Liver (tissue), 8 donors: ENCODE measurements at regions not wholly inside any gene's neighbourhood (a gene's known extent, or its start where the extent isn't known, plus 50 kb on each side); places are given as distances from the start of the nearest gene placed in this dataset.

Experiments
- DNase-seq: peaks from one replicate; pipeline ENCODE4 v3.0.0-alpha.2; 2017; ENCODE audit warnings: low spot score
- H3K27ac ChIP-seq, 2 donors: one replicate each; pipeline ENCODE4 v1.7.0; 2013; ENCODE audit warnings: inconsistent platforms in 2 of 2, low read length in 2 of 2, control low read depth in 1 of 2, low read depth in 1 of 2, mild to moderate bottlenecking in 1 of 2
- H3K27me3 ChIP-seq, 4 donors: one replicate each; pipeline versions ENCODE4 v1.6.1 to v1.7.0; 2013; ENCODE audit warnings: low read length in 3 of 4, inconsistent platforms in 1 of 4, mild to moderate bottlenecking in 1 of 4, moderate library complexity in 1 of 4; ENCODE audit not compliant: control insufficient read depth in 4 of 4, insufficient read depth in 4 of 4
- H3K36me3 ChIP-seq, 4 donors: one replicate each; pipeline versions ENCODE4 v1.6.1 to v1.7.0; 2013; ENCODE audit warnings: low read length in 3 of 4, mild to moderate bottlenecking in 3 of 4, low read depth in 1 of 4, moderate library complexity in 1 of 4; ENCODE audit not compliant: control insufficient read depth in 4 of 4, insufficient read depth in 3 of 4
- H3K4me1 ChIP-seq, 4 donors: one replicate each; pipeline versions ENCODE4 v1.6.1 to v1.7.0; 2013; ENCODE audit warnings: low read length in 3 of 4, mild to moderate bottlenecking in 3 of 4, moderate library complexity in 1 of 4; ENCODE audit not compliant: control insufficient read depth in 4 of 4, insufficient read depth in 4 of 4
- H3K4me3 ChIP-seq, 3 donors: one replicate each; pipeline versions ENCODE4 v1.6.1 to v1.7.0; 2013; ENCODE audit warnings: low read length in 3 of 3, control low read depth in 1 of 3, low read depth in 1 of 3, mild to moderate bottlenecking in 1 of 3
- H3K9ac ChIP-seq, 2 donors: one replicate each; pipeline ENCODE4 v1.7.0; 2013; ENCODE audit warnings: low read length in 2 of 2, mild to moderate bottlenecking in 2 of 2, moderate library complexity in 2 of 2, control low read depth in 1 of 2, low read depth in 1 of 2
- H3K9me3 ChIP-seq, 4 donors: one replicate each; pipeline versions ENCODE4 v1.6.1 to v1.7.0; 2013; ENCODE audit warnings: low read length in 3 of 4; ENCODE audit not compliant: control insufficient read depth in 4 of 4
- ATF3 ChIP-seq: IDR thresholded peaks from 2 replicates; pipeline ENCODE4 v1.6.1; 2016; ENCODE audit warnings: antibody characterized with exemption
- CTCF ChIP-seq: fragments of 150-350 bp; IDR thresholded peaks from 2 replicates; pipeline ENCODE4 v1.5.1; 2017; ENCODE audit warnings: improper control_type of control experiment, low read depth, low read length; ENCODE audit not compliant: missing input control
- EGR1 ChIP-seq, 2 donors: IDR thresholded peaks; 2 replicates each; pipeline ENCODE4 v1.6.1; 2016 to 2018; ENCODE audit warnings: antibody characterized with exemption in 2 of 2, low read depth in 2 of 2
- FOXA1 ChIP-seq: IDR thresholded peaks from 2 replicates; pipeline ENCODE4 v1.6.1; 2016; ENCODE audit warnings: antibody characterized with exemption
- FOXA2 ChIP-seq: IDR thresholded peaks from 2 replicates; pipeline ENCODE4 v1.6.1; 2016; ENCODE audit warnings: antibody characterized with exemption
- GABPA ChIP-seq, 2 donors: IDR thresholded peaks in 1 of 2; conservative IDR thresholded peaks in 1 of 2; 2 replicates each; pipeline ENCODE4 v1.6.1; 2016; ENCODE audit warnings: antibody characterized with exemption in 2 of 2, mild to moderate bottlenecking in 1 of 2, moderate library complexity in 1 of 2
- HNF4G ChIP-seq: IDR thresholded peaks from 2 replicates; pipeline ENCODE4 v1.6.1; 2016; ENCODE audit warnings: antibody characterized with exemption
- JUND ChIP-seq, 2 donors: IDR thresholded peaks; 2 replicates each; pipeline ENCODE4 v1.6.1; 2016; ENCODE audit warnings: antibody characterized with exemption in 2 of 2
- MAX ChIP-seq: IDR thresholded peaks from 2 replicates; pipeline ENCODE4 v1.6.1; 2016; ENCODE audit warnings: antibody characterized with exemption
- NR2F2 ChIP-seq: IDR thresholded peaks from 2 replicates; pipeline ENCODE4 v1.6.1; 2016; ENCODE audit warnings: antibody characterized with exemption
- RAD21 ChIP-seq, 2 donors: IDR thresholded peaks; 2 replicates each; pipeline ENCODE4 v1.6.1; 2016; ENCODE audit warnings: antibody characterized with exemption in 2 of 2, mild to moderate bottlenecking in 2 of 2
- RXRA ChIP-seq, 2 donors: IDR thresholded peaks; 2 replicates each; pipeline ENCODE4 v1.6.1; 2017 to 2018; ENCODE audit warnings: antibody characterized with exemption in 2 of 2, mild to moderate bottlenecking in 1 of 2
- SP1 ChIP-seq: IDR thresholded peaks from 2 replicates; pipeline ENCODE4 v1.6.1; 2018; ENCODE audit warnings: antibody characterized with exemption, mild to moderate bottlenecking
- TAF1 ChIP-seq: conservative IDR thresholded peaks from 2 replicates; pipeline ENCODE4 v1.6.1; 2016; ENCODE audit warnings: antibody characterized with exemption, mild to moderate bottlenecking
- YY1 ChIP-seq: IDR thresholded peaks from 2 replicates; pipeline ENCODE4 v1.6.1; 2016; ENCODE audit warnings: antibody characterized with exemption, mild to moderate bottlenecking
- WGBS: extraction: QIAGEN DNeasy Blood & Tissue Kit; methylation state at CpG from one replicate; pipeline ENCODE4 v1.1.7; 2013; 5-methylcytosine and 5-hydroxymethylcytosine counted together
- TF ChIP-seq, protein P1 (sequence below): IDR thresholded peaks from 2 replicates; pipeline ENCODE4 v1.6.1; 2016; ENCODE audit warnings: antibody characterized with exemption
- donor health status: healthy.
- donor health status: healthy.
- donor health status: healthy.
- donor health status: healthy.
- donor health status: healthy.

DNA sequence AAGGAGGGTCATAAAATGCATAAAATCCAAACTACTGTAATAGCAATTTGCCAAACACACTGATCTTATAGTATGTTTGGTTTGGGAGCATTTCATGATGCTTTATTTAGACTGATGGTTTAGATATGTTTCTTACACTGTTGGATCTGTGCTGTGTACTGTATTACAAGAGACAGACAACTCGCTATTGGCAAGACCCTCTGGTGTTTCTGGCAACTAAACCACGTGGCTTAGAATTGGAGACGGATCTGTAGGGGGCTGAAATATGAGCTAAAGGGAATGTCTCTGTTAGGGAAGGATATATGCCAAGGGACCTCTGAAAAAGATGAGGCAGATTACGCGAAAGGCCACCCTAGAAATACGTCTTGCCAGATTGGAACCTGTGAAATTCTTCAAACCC lies 208.7 kb downstream of the BARX2 start:
- Histone ChIP-seq H3K4me3 (no peak overlapping the region), H3K36me3 (no peaks in the 10 kb centered on the region), H3K27me3 (peaks cover 0 to 10% (median 0%) of the 10 kb centered on the region in 4 donors), H3K9ac (no peak overlapping the region), H3K4me1 (no peaks in the 10 kb centered on the region), H3K9me3 (no peaks in the 10 kb centered on the region), H3K27ac (no peak overlapping the region)
- DNase-seq = no peak
- 61% methylated on average over 6 of the region's 6 CpGs for WGBS
- TF ChIP-seq CTCF = no peak
- TF ChIP-seq RAD21 (IDR thresholded peaks at IDR 0.05) = no peak
- TF ChIP-seq RXRA (IDR thresholded peaks at IDR 0.05) = no peak
- TF ChIP-seq HNF4G = no peak
- TF ChIP-seq EGR1 (IDR thresholded peaks at IDR 0.05; ENCODE audit: low read depth in 2 of 2) = no peak
- no peak for TF ChIP-seq FOXA1
- no peak for TF ChIP-seq TAF1
- TF ChIP-seq YY1 = no peak
- no peak for TF ChIP-seq ATF3
- no peak for TF ChIP-seq JUND (IDR thresholded peaks at IDR 0.05)
- TF ChIP-seq NR2F2 = no peak

GRCh38 chr11:129589190-129589860 lies 213.7 kb downstream of the BARX2 start:
- no peak for DNase-seq
- 14% methylated on average over 5 of the region's 5 CpGs for WGBS
- H3K36me3 ChIP-seq = no peaks in the 10 kb centered on the region

More at GRCh38 chr11:129589190-129589860, 213.7 kb downstream of the BARX2 start:
- no peak overlapping the region for H3K9ac ChIP-seq
- TF ChIP-seq JUND (IDR thresholded peaks at IDR 0.05) (no peak), HNF4G (no peak), FOXA1 (no peak), EGR1 (IDR thresholded peaks at IDR 0.05; ENCODE audit: low read depth in 2 of 2) (no peak), CTCF (no peak), RXRA (IDR thresholded peaks at IDR 0.05) (no peak), FOXA2 (no peak), SP1 (no peak), NR2F2 (no peak), GABPA (IDR thresholded peaks at IDR 0.05 in 1 of 2, conservative IDR thresholded peaks at IDR 0.05 in 1 of 2) (no peak), MAX (no peak), TAF1 (no peak), YY1 (no peak)
- TF ChIP-seq, protein P1, sequence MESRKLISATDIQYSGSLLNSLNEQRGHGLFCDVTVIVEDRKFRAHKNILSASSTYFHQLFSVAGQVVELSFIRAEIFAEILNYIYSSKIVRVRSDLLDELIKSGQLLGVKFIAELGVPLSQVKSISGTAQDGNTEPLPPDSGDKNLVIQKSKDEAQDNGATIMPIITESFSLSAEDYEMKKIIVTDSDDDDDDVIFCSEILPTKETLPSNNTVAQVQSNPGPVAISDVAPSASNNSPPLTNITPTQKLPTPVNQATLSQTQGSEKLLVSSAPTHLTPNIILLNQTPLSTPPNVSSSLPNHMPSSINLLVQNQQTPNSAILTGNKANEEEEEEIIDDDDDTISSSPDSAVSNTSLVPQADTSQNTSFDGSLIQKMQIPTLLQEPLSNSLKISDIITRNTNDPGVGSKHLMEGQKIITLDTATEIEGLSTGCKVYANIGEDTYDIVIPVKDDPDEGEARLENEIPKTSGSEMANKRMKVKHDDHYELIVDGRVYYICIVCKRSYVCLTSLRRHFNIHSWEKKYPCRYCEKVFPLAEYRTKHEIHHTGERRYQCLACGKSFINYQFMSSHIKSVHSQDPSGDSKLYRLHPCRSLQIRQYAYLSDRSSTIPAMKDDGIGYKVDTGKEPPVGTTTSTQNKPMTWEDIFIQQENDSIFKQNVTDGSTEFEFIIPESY = no peak
- H3K9me3 ChIP-seq = no peaks in the 10 kb centered on the region
- H3K4me3 ChIP-seq = no peak overlapping the region
- peaks cover 0 to 6% (median 0%) of the 10 kb centered on the region in 4 donors for H3K27me3 ChIP-seq
- H3K4me1 ChIP-seq = no peaks in the 10 kb centered on the region
- H3K27ac ChIP-seq = no peak overlapping the region
